B cell (primary cell): ENCODE measurements at regions not wholly inside any gene's neighbourhood (a gene's known extent, or its start where the extent isn't known, plus 50 kb on each side); places are given as distances from the start of the nearest gene placed in this dataset.

ENCODE experiments used
- ATAC-seq: fragments of 200-7000 bp; cut with Tn5 transposase; one replicate; pipeline ENCODE4 v1.10.0; 2021; ENCODE audit warnings: low read depth, mild to moderate bottlenecking, moderate number of reproducible peaks, moderate library complexity
- CTCF ChIA-PET: fragments of 350-600 bp; sonication (Branson Sonifier 250); formaldehyde crosslinking; loops from one replicate; lab custom pipeline; 2021; ENCODE audit warnings: antibody characterized with exemption, inconsistent platforms; lab: Charles Lee
- POLR2A ChIA-PET: fragments of 350-600 bp; sonication (Branson Sonifier 250); formaldehyde crosslinking; loops from one replicate; lab custom pipeline; 2021; ENCODE audit warnings: antibody characterized with exemption; lab: Charles Lee
- DNase-seq: peaks from one replicate; pipeline ENCODE4 v3.0.0; 2013
- H2AFZ ChIP-seq: 2 replicates; pipeline ENCODE4 v1.6.1; 2012; ENCODE audit warnings: mild to moderate bottlenecking, low read depth, low read length; ENCODE audit not compliant: insufficient read depth, poor library complexity, severe bottlenecking
- H3K27ac ChIP-seq, 2 donors: 1 replicate in 1 of 2; 2 replicates in 1 of 2; pipeline ENCODE4 v1.5.1; 2012 to 2013; ENCODE audit warnings: low read length in 2 of 2, mild to moderate bottlenecking in 2 of 2, moderate library complexity in 1 of 2
- H3K27me3 ChIP-seq, 4 experiments: fragments of 200-600 bp in 1 of 4; sonication (generic) in 1 of 4; replicated peaks in 1 of 4; 1 replicate in 2 of 4; 2 replicates in 2 of 4; pipeline versions ENCODE4 v1.6.1 to v1.7.0; 2013 to 2016; ENCODE audit warnings: low read length in 3 of 4, mild to moderate bottlenecking in 2 of 4, mixed read lengths in 1 of 4, moderate library complexity in 1 of 4; ENCODE audit not compliant: insufficient read depth in 4 of 4, control insufficient read depth in 3 of 4; ENCODE audit errors: control extremely low read depth in 1 of 4
- H3K36me3 ChIP-seq, 2 experiments: replicated peaks in 1 of 2; 1 replicate in 1 of 2; 2 replicates in 1 of 2; pipeline versions ENCODE4 v1.6.1 to v1.7.1; 2013; ENCODE audit warnings: low read length in 1 of 2; ENCODE audit not compliant: insufficient read depth in 2 of 2, control insufficient read depth in 1 of 2; ENCODE audit errors: control extremely low read depth in 1 of 2, extremely low read depth in 1 of 2
- H3K4me1 ChIP-seq, 2 donors: fragments of 200-600 bp in 1 of 2; sonication (generic) in 1 of 2; 1 replicate in 1 of 2; 2 replicates in 1 of 2; pipeline versions ENCODE4 v1.5.1 to v1.6.1; 2013 to 2017; ENCODE audit warnings: low read length in 2 of 2; ENCODE audit not compliant: control insufficient read depth in 2 of 2, insufficient read depth in 2 of 2
- H3K4me2 ChIP-seq: replicated peaks from 2 replicates; pipeline ENCODE3; 2012; ENCODE audit warnings: mild to moderate bottlenecking, low read depth, low read length; ENCODE audit not compliant: poor library complexity, severe bottlenecking
- H3K4me3 ChIP-seq, 5 experiments: fragments of 200-600 bp in 1 of 5; sonication (generic) in 1 of 5; 1 replicate in 3 of 5; 2 replicates in 2 of 5; pipeline versions ENCODE4 v1.5.1 to v1.7.0; 2011 to 2016; ENCODE audit warnings: low read length in 4 of 5, mild to moderate bottlenecking in 4 of 5, low read depth in 2 of 5, control low read depth in 1 of 5, moderate library complexity in 1 of 5; ENCODE audit not compliant: insufficient read depth in 1 of 5; ENCODE audit errors: control extremely low read depth in 1 of 5, extremely low read depth in 1 of 5
- H3K79me2 ChIP-seq: fragments of 200-600 bp; sonication (generic); one replicate; pipeline ENCODE4 v1.6.0; 2016; ENCODE audit warnings: low read length; ENCODE audit not compliant: control insufficient read depth, insufficient read depth
- H3K9ac ChIP-seq: fragments of 200-600 bp; sonication (generic); 2 replicates; pipeline ENCODE4 v1.6.1; 2017; ENCODE audit warnings: mild to moderate bottlenecking, low read length, moderate library complexity
- H3K9me3 ChIP-seq, 3 donors: one replicate each; pipeline versions ENCODE4 v1.6.1 to v1.7.1; 2013; ENCODE audit warnings: low read length in 2 of 3; ENCODE audit not compliant: control insufficient read depth in 2 of 3, insufficient read depth in 1 of 3; ENCODE audit errors: control extremely low read depth in 1 of 3
- H4K20me1 ChIP-seq: 2 replicates; pipeline ENCODE4 v1.6.0; 2012; ENCODE audit warnings: mild to moderate bottlenecking, low read length; ENCODE audit not compliant: insufficient read depth, control insufficient read depth, poor library complexity, severe bottlenecking
- H3K27ac Mint-ChIP-seq: one replicate; pipeline ENCODE4 v1.8.0; 2021; ENCODE audit warnings: mixed read lengths
- H3K27me3 Mint-ChIP-seq: one replicate; pipeline ENCODE4 v1.8.0; 2021; ENCODE audit warnings: mixed read lengths
- H3K4me1 Mint-ChIP-seq: one replicate; pipeline ENCODE4 v1.8.0; 2021; ENCODE audit warnings: mixed read lengths
- H3K4me3 Mint-ChIP-seq: one replicate; pipeline ENCODE4 v1.8.0; 2021; ENCODE audit warnings: mixed read lengths
- H3K9me3 Mint-ChIP-seq: one replicate; pipeline ENCODE4 v1.8.0; 2022; ENCODE audit warnings: mixed read lengths; ENCODE audit not compliant: insufficient read depth
- CTCF ChIP-seq: fragments of 200-600 bp; IDR thresholded peaks from one replicate; pipeline ENCODE4 v1.8.0; 2022; ENCODE audit warnings: antibody characterized with exemption, mild to moderate bottlenecking
- EZH2 ChIP-seq: IDR thresholded peaks from 2 replicates; pipeline ENCODE4 v1.6.1; 2012; ENCODE audit warnings: borderline replicate concordance, low read depth, mild to moderate bottlenecking, moderate library complexity, low read length; ENCODE audit not compliant: insufficient read depth, poor library complexity, severe bottlenecking
- WGBS: methylation state at CpG from one replicate; pipeline ENCODE4 v1.1.5; 2013; ENCODE audit warnings: missing lambda C conversion rate; ENCODE audit not compliant: insufficient coverage; 5-methylcytosine and 5-hydroxymethylcytosine counted together
- intact Hi-C: fragments of 100-400 bp; cut with micrococcal nuclease; formaldehyde crosslinking; loops from one replicate; pipeline ENCODE4 v1.10.0; 2022

- Histone ChIP-seq H3K4me1 (no peaks in the 10 kb centered on the region), H3K9me3 (peaks cover 0 to 5% (median 0%) of the 10 kb centered on the region in 3 donors), H3K9ac (no peak overlapping the region), H3K27me3 (peaks cover 0 to 9% (median 0%) of the 10 kb centered on the region in 4 experiments), H3K27ac (no peak overlapping the region), H3K79me2 (no peaks in the 10 kb centered on the region), H3K4me3 (no peak overlapping the region), H4K20me1 (no peaks in the 10 kb centered on the region), H3K36me3 (no peaks in the 10 kb centered on the region), H2AFZ (no peak overlapping the region), H3K4me2 (no peak overlapping the region)
- Mint-ChIP-seq H3K9me3 (no peaks in the 10 kb centered on the region), H3K27ac (no peak overlapping the region), H3K4me1 (no peaks in the 10 kb centered on the region), H3K4me3 (no peak overlapping the region), H3K27me3 (peaks cover 40% of the 10 kb centered on the region)
- WGBS = 67% methylated on average over 1 of the region's 2 CpGs
- intact Hi-C loops = no loop called here
- POLR2A ChIA-PET = no interaction called here
- no peak for DNase-seq
- TF ChIP-seq CTCF (no peak), EZH2 (no peak)
- ATAC-seq = no peak
- CTCF ChIA-PET = interaction anchor here (4.1 kb wide), 1 partner anchor 9 kb away, joined by 23 read pairs; no protein-coding TSS in a partner anchor
Observed at GRCh38 chr2:7417845-7418742, 500.9 kb downstream of the RNF144A start.

- CTCF ChIA-PET = interaction anchor here (4.1 kb wide), 1 partner anchor 8 kb away, joined by 23 read pairs; no protein-coding TSS in a partner anchor
- Histone ChIP-seq H3K27me3 (peaks cover 0 to 13% (median 0%) of the 10 kb centered on the region in 4 experiments), H3K9ac (no peak overlapping the region), H3K27ac (no peak overlapping the region), H3K9me3 (peaks cover 0 to 5% (median 0%) of the 10 kb centered on the region in 3 donors), H4K20me1 (no peaks in the 10 kb centered on the region), H3K36me3 (no peaks in the 10 kb centered on the region), H3K4me2 (no peak overlapping the region), H2AFZ (no peak overlapping the region), H3K79me2 (no peaks in the 10 kb centered on the region), H3K4me1 (no peaks in the 10 kb centered on the region), H3K4me3 (no peak overlapping the region)
- peaks cover 43% of the 10 kb centered on the region for H3K27me3 Mint-ChIP-seq
- no peak overlapping the region for H3K27ac Mint-ChIP-seq
- no peak overlapping the region for H3K4me3 Mint-ChIP-seq
- H3K4me1 Mint-ChIP-seq = no peaks in the 10 kb centered on the region
- DNase-seq (no peak), ATAC-seq (no peak)
- intact Hi-C loops = no loop called here
- WGBS = no CpG with 5 or more reads among the region's 1 CpG
- H3K9me3 Mint-ChIP-seq = no peaks in the 10 kb centered on the region
- TF ChIP-seq EZH2 = no peak
- TF ChIP-seq CTCF = no peak
- POLR2A ChIA-PET = no interaction called here
Observed at GRCh38 chr2:7419186-7419585, 502.0 kb downstream of the RNF144A start.
